ENCODE measurements at regions not wholly inside any gene's neighbourhood (a gene's known extent, or its start where the extent isn't known, plus 50 kb on each side); places are given as distances from the start of the nearest gene placed in this dataset.
A peak's percentile ranks its signal among the peaks of the same experiment; 100 is the strongest.

- peak; percentile 5 for FAIRE-seq
- TF ChIP-seq POLR2AphosphoS5 (IDR thresholded peaks at IDR 0.05; ENCODE audit: low read depth, low read length) (peak; percentile 19; the same call in 1 of the 2 replicates), SPI1 (IDR thresholded peaks at IDR 0.05; ENCODE audit: low read depth, low read length) (peak; percentile 89), TAF1 (IDR thresholded peaks at IDR 0.05; ENCODE audit: low read depth, low read length) (no peak)
- peak; percentile 56 for DNase-seq (ENCODE audit: insufficient read length, low spot score)
These were observed 95.7 kb downstream of the RFLNA start for GRCh38 chr12:124390442-124391097.

DNA sequence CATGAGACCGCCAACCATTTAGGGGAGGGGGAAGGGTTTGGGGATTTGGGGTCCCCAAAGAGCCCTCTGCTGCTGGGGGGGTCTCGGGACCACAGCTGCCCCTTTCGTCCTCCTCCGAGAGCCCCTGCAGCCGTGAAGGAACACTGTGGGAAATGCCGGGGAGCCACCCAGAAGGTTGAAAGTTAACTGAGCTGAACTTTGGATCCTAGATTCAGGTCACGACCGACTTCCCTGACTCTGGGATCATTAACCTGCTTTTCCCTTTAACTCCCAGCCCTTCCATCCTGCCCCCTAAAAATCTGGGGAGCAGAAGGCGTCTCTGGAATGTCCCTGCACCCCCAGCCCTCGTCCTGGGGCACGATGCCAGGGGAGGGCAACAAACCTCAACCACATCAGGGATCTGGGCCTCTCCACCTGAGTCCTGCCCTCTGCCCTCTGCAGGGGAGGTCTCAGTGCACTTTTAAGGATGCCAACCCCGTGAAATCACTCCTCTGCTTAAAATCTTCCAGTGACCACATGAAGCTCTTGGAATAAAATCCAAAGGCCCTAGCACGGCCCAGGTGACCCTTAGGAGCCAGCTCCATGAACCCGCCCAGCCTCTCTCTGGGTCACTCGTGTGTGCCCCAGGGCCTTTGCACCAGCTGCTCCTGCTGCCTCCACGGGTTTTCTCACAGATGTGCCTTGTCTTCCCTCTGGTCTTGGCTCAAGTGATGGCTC lies 95.0 kb downstream of the RFLNA start:
- DNase-seq (ENCODE audit: insufficient read length, low spot score) (no peak), FAIRE-seq (no peak)
- TF ChIP-seq POLR2AphosphoS5 (IDR thresholded peaks at IDR 0.05; ENCODE audit: low read depth, low read length) (no peak), POU2F2 (IDR thresholded peaks at IDR 0.05; ENCODE audit: low read depth, low read length) (no peak), SPI1 (IDR thresholded peaks at IDR 0.05; ENCODE audit: low read depth, low read length) (no peak), TAF1 (IDR thresholded peaks at IDR 0.05; ENCODE audit: low read depth, low read length) (no peak), PAX5 (IDR thresholded peaks at IDR 0.05; ENCODE audit: insufficient read depth, low read length, severe bottlenecking) (no peak), POLR2A (IDR thresholded peaks at IDR 0.05; ENCODE audit: low read depth, low read length) (no peak)

DNA sequence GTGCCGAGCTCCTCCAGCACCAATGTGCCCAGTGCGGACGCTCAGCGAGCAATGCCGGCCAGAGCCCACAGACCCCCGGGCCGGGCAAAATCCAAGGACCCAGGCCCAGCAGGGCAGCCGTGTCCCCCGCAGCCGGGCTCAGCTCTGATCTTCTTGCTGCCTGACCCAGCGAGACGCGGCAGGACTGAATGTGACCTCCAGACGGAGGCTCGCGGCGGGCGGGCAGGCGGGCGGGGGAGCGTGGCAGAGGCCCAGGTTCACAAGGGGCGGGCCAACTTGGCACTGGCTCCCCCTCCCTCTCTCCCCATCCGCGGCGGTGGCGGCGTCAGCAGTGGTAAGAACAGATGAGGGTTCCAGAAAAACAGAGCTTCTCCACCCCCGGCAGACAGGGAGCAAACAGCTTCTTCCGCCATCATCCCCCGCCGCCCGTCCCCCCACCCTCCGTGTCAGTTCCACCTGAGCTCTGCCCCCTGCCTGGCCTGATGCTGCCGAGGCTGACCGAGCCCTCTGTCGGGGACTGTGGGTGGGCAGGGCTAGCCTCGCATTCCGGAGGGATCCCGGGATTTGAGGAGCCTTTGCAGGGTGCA lies 94.3 kb downstream of the RFLNA start:
- DNase-seq (ENCODE audit: insufficient read length, low spot score) (no peak), FAIRE-seq (no peak)
- TF ChIP-seq POLR2A (IDR thresholded peaks at IDR 0.05; ENCODE audit: low read depth, low read length): no peak
- no peak for TF ChIP-seq POLR2AphosphoS5 (IDR thresholded peaks at IDR 0.05; ENCODE audit: low read depth, low read length)
- TF ChIP-seq TAF1 (IDR thresholded peaks at IDR 0.05; ENCODE audit: low read depth, low read length): no peak
- TF ChIP-seq POU2F2 (IDR thresholded peaks at IDR 0.05; ENCODE audit: low read depth, low read length): no peak
- no peak for TF ChIP-seq PAX5 (IDR thresholded peaks at IDR 0.05; ENCODE audit: insufficient read depth, low read length, severe bottlenecking)
- TF ChIP-seq SPI1 (IDR thresholded peaks at IDR 0.05; ENCODE audit: low read depth, low read length): no peak

GRCh38 chr12:124388679-124389137 lies 93.8 kb downstream of the RFLNA start:
- FAIRE-seq: peak; percentile 50
- no peak for TF ChIP-seq POLR2AphosphoS5 (IDR thresholded peaks at IDR 0.05; ENCODE audit: low read depth, low read length)
- no peak for TF ChIP-seq POU2F2 (IDR thresholded peaks at IDR 0.05; ENCODE audit: low read depth, low read length)
- TF ChIP-seq TAF1 (IDR thresholded peaks at IDR 0.05; ENCODE audit: low read depth, low read length): no peak
- TF ChIP-seq SPI1 (IDR thresholded peaks at IDR 0.05; ENCODE audit: low read depth, low read length): no peak
- TF ChIP-seq PAX5 (IDR thresholded peaks at IDR 0.05; ENCODE audit: insufficient read depth, low read length, severe bottlenecking): no peak
- no peak for TF ChIP-seq POLR2A (IDR thresholded peaks at IDR 0.05; ENCODE audit: low read depth, low read length)
- no peak for DNase-seq (ENCODE audit: insufficient read length, low spot score)

DNA sequence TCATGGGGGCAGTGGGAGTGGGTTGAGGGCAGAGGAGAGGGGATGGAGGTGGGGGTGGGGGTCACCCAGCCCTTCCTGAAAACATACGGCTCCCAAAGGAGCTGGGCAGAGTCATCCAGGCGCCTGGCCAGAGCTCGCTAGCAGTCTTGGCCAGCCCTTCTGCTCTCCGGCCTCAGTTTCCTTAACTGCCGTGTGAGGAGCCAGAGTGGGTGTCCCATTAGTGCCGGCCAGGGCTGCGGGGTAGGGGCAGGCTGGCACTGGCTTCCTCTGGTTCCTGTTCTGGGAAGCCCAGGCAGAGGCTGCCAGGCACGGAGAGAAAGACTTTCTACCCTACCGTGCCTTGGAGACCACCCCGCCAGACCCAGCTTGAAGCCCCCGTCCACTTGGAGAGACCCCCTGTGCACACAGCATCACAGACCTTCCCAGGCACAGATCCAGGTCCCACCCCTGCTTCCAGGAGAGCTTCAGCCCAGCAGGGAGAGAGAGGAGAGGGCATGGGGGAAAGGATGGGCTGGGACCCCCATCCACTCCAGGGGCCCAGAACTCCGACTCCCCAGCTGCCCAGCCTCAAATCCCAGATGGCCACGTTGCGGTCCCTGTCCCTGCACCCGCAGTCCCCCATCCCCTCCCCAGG lies 93.3 kb downstream of the RFLNA start:
- DNase-seq (ENCODE audit: insufficient read length, low spot score) (no peak), FAIRE-seq (no peak)
- no peak for TF ChIP-seq SPI1 (IDR thresholded peaks at IDR 0.05; ENCODE audit: low read depth, low read length)
- no peak for TF ChIP-seq PAX5 (IDR thresholded peaks at IDR 0.05; ENCODE audit: insufficient read depth, low read length, severe bottlenecking)
- TF ChIP-seq TAF1 (IDR thresholded peaks at IDR 0.05; ENCODE audit: low read depth, low read length): no peak
- TF ChIP-seq POLR2AphosphoS5 (IDR thresholded peaks at IDR 0.05; ENCODE audit: low read depth, low read length): no peak
- TF ChIP-seq POLR2A (IDR thresholded peaks at IDR 0.05; ENCODE audit: low read depth, low read length): no peak
- TF ChIP-seq POU2F2 (IDR thresholded peaks at IDR 0.05; ENCODE audit: low read depth, low read length): no peak

- TF ChIP-seq PAX5 (IDR thresholded peaks at IDR 0.05; ENCODE audit: insufficient read depth, low read length, severe bottlenecking): no peak
- no peak for TF ChIP-seq TAF1 (IDR thresholded peaks at IDR 0.05; ENCODE audit: low read depth, low read length)
- TF ChIP-seq POU2F2 (IDR thresholded peaks at IDR 0.05; ENCODE audit: low read depth, low read length): no peak
- no peak for TF ChIP-seq POLR2A (IDR thresholded peaks at IDR 0.05; ENCODE audit: low read depth, low read length)
- DNase-seq (ENCODE audit: insufficient read length, low spot score) (no peak), FAIRE-seq (no peak)
These were observed 92.6 kb downstream of the RFLNA start for GRCh38 chr12:124387528-124387911.

DNA sequence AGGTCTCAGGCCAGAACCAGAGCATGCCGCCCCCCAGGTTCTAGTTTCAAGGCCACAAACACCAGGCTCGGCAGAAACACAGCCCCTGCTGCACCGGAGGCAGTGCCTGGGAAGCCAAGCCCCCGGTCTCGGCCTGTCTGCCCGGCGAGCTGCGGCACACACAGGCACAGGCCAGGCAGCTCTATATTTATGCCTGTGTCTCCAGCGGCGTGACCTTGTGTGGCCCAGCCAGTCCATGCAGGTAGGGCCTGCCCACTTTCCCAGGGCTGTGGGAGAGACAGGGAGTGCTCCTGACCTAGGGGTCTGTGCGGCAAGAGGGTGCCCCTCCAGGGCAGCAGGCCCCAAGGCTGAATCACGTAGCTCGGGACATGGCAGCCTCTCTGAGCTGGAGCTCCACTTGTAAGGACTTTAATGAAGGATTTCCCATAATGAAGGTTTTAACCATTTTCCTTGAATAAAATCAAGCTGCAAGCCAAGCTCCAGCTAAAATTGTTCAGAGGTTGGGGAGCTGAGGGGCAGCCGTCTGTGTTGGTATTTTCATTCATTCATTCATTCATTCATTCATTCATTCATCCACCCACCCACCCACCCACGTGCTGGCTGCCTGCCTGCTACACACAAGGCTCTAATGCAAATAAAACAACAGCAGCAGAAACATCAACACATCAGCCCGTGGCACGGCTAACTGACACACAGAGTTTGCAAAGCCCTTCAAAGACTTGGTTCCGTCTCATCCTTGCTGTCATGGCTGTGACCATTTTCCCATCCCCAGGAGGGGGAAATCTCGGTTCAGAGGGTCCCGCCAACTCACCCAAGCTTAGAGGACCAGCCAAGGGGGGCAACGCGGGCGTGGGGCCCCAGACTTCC lies 92.0 kb downstream of the RFLNA start:
- FAIRE-seq (no peak), DNase-seq (ENCODE audit: insufficient read length, low spot score) (no peak)
- TF ChIP-seq POLR2A (IDR thresholded peaks at IDR 0.05; ENCODE audit: low read depth, low read length) (no peak), SPI1 (IDR thresholded peaks at IDR 0.05; ENCODE audit: low read depth, low read length) (no peak), POLR2AphosphoS5 (IDR thresholded peaks at IDR 0.05; ENCODE audit: low read depth, low read length) (no peak), PAX5 (IDR thresholded peaks at IDR 0.05; ENCODE audit: insufficient read depth, low read length, severe bottlenecking) (no peak), TAF1 (IDR thresholded peaks at IDR 0.05; ENCODE audit: low read depth, low read length) (no peak), POU2F2 (IDR thresholded peaks at IDR 0.05; ENCODE audit: low read depth, low read length) (no peak)

GRCh38 chr12:124386059-124386458 lies 91.2 kb downstream of the RFLNA start:
- TF ChIP-seq PAX5 (IDR thresholded peaks at IDR 0.05; ENCODE audit: insufficient read depth, low read length, severe bottlenecking): no peak
- no peak for TF ChIP-seq TAF1 (IDR thresholded peaks at IDR 0.05; ENCODE audit: low read depth, low read length)
- no peak for FAIRE-seq
- no peak for DNase-seq (ENCODE audit: insufficient read length, low spot score)

All from GM12891 (cell line).